Activated CD8-positive, alpha-beta memory T cell treated with anti-CD3 and anti-CD28 coated beads for 48 hours (primary cell): ENCODE measurements at regions not wholly inside any gene's neighbourhood (a gene's known extent, or its start where the extent isn't known, plus 50 kb on each side); places are given as distances from the start of the nearest gene placed in this dataset.

ENCODE experiments used
- DNase-seq, 3 experiments: peaks; one replicate each; pipeline ENCODE4 v3.0.0-alpha.2; 2020; ENCODE audit warnings: low read depth in 2 of 3, low spot score in 2 of 3

GRCh38 chr5:124474528-124475215, 271.8 kb downstream of the ZNF608 start:
- no peak for DNase-seq

- DNase-seq = no peak
These were observed 277.6 kb downstream of the ZNF608 start for GRCh38 chr5:124468671-124469411.

- DNase-seq = no peak
These were observed 278.7 kb downstream of the ZNF608 start for GRCh38 chr5:124467745-124468144.

- no peak for DNase-seq
These were observed 280.4 kb downstream of the ZNF608 start for GRCh38 chr5:124466011-124466410.

GRCh38 chr5:124463851-124464250, 282.6 kb downstream of the ZNF608 start:
- DNase-seq = no peak

- DNase-seq = no peak
These were observed 283.7 kb downstream of the ZNF608 start for GRCh38 chr5:124462751-124463150.

- DNase-seq = no peak
These were observed 284.5 kb downstream of the ZNF608 start for GRCh38 chr5:124461941-124462340.

GRCh38 chr5:124461157-124461556, 285.3 kb downstream of the ZNF608 start:
- DNase-seq = no peak

- DNase-seq = no peak
These were observed 285.8 kb downstream of the ZNF608 start for GRCh38 chr5:124460642-124461041.

- no peak for DNase-seq
These were observed 286.5 kb downstream of the ZNF608 start for GRCh38 chr5:124459984-124460383.

GRCh38 chr5:124457901-124458300, 288.5 kb downstream of the ZNF608 start:
- no peak for DNase-seq

GRCh38 chr5:124457101-124457500, 289.3 kb downstream of the ZNF608 start:
- DNase-seq = no peak

- no peak for DNase-seq
These were observed 290.2 kb downstream of the ZNF608 start for GRCh38 chr5:124456249-124456648.

GRCh38 chr5:124454081-124454480, 292.4 kb downstream of the ZNF608 start:
- DNase-seq = no peak

- no peak for DNase-seq
These were observed 293.0 kb downstream of the ZNF608 start for GRCh38 chr5:124453221-124454051.

- no peak for DNase-seq
These were observed 294.0 kb downstream of the ZNF608 start for GRCh38 chr5:124452412-124452811.

- no peak for DNase-seq
These were observed 294.6 kb downstream of the ZNF608 start for GRCh38 chr5:124451721-124452383.

- no peak for DNase-seq
These were observed 300.3 kb downstream of the ZNF608 start for GRCh38 chr5:124446120-124446519.

GRCh38 chr5:124445070-124445619, 301.3 kb downstream of the ZNF608 start:
- no peak for DNase-seq

- DNase-seq = no peak
These were observed 302.2 kb downstream of the ZNF608 start for GRCh38 chr5:124444147-124444775.

GRCh38 chr5:124440471-124440870, 306.0 kb downstream of the ZNF608 start:
- no peak for DNase-seq
